ENCODE measurements at regions not wholly inside any gene's neighbourhood (a gene's known extent, or its start where the extent isn't known, plus 50 kb on each side); places are given as distances from the start of the nearest gene placed in this dataset.

- intact Hi-C loops (cut with DNase I) = no loop called here
- H3K27ac ChIP-seq = no peak overlapping the region
- no peak overlapping the region for H3K4me3 ChIP-seq
- no peaks in the 10 kb centered on the region for H3K27me3 ChIP-seq
- 74 to 84% (median 81%) methylated on average over 3 of the region's 3 CpGs for WGBS, 3 donors
- no peaks in the 10 kb centered on the region for H3K9me3 ChIP-seq
- DNase-seq = no peak
- no peaks in the 10 kb centered on the region for H3K36me3 ChIP-seq
- TF ChIP-seq CTCF (IDR thresholded peaks at IDR 0.05) (no peak), POLR2A (IDR thresholded peaks at IDR 0.05) (no peak)
- H3K4me1 ChIP-seq (ENCODE audit: insufficient read depth) = no peaks in the 10 kb centered on the region
Measured at GRCh38 chrX:39939678-39940077, 158.1 kb downstream of the BCOR start.

- no peaks in the 10 kb centered on the region for H3K9me3 ChIP-seq
- DNase-seq = no peak
- no peak overlapping the region for H3K4me3 ChIP-seq
- no peak overlapping the region for H3K27ac ChIP-seq
- WGBS, 3 donors = 75 to 84% (median 80%) methylated on average over 6 of the region's 6 CpGs
- intact Hi-C loops (cut with DNase I) = no loop called here
- no peak for TF ChIP-seq CTCF (IDR thresholded peaks at IDR 0.05)
- no peak for TF ChIP-seq EP300 (IDR thresholded peaks at IDR 0.05)
- no peak for TF ChIP-seq POLR2A (IDR thresholded peaks at IDR 0.05)
- H3K4me1 ChIP-seq (ENCODE audit: insufficient read depth) = no peaks in the 10 kb centered on the region
- no peaks in the 10 kb centered on the region for H3K36me3 ChIP-seq
- H3K27me3 ChIP-seq = no peaks in the 10 kb centered on the region
Measured at GRCh38 chrX:39941332-39941920, 156.3 kb downstream of the BCOR start.

- no peak overlapping the region for H3K4me3 ChIP-seq
- no peaks in the 10 kb centered on the region for H3K9me3 ChIP-seq
- 87 to 93% (median 88%) methylated on average over 6 of the region's 6 CpGs for WGBS, 3 donors
- H3K27me3 ChIP-seq = no peaks in the 10 kb centered on the region
- no peak for DNase-seq
- intact Hi-C loops (cut with DNase I) = no loop called here
- no peaks in the 10 kb centered on the region for H3K36me3 ChIP-seq
- TF ChIP-seq EP300 (IDR thresholded peaks at IDR 0.05) = no peak
- no peak for TF ChIP-seq POLR2A (IDR thresholded peaks at IDR 0.05)
- TF ChIP-seq CTCF (IDR thresholded peaks at IDR 0.05) = no peak
- H3K27ac ChIP-seq = no peak overlapping the region
- H3K4me1 ChIP-seq (ENCODE audit: insufficient read depth) = no peaks in the 10 kb centered on the region
Measured at GRCh38 chrX:39944416-39944815, 153.3 kb downstream of the BCOR start.

GRCh38 chrX:39945709-39946108 is 152.0 kb downstream of the BCOR start:
- Histone ChIP-seq H3K27me3 (no peaks in the 10 kb centered on the region), H3K4me1 (ENCODE audit: insufficient read depth) (no peaks in the 10 kb centered on the region), H3K4me3 (no peak overlapping the region), H3K36me3 (no peaks in the 10 kb centered on the region), H3K27ac (no peak overlapping the region), H3K9me3 (no peaks in the 10 kb centered on the region)
- intact Hi-C loops (cut with DNase I) = no loop called here
- TF ChIP-seq POLR2A (IDR thresholded peaks at IDR 0.05) = no peak
- TF ChIP-seq EP300 (IDR thresholded peaks at IDR 0.05) = no peak
- TF ChIP-seq CTCF (IDR thresholded peaks at IDR 0.05) = no peak
- DNase-seq = no peak

All from ovary (tissue), 7 donors.